ENCODE measurements at regions not wholly inside any gene's neighbourhood (a gene's known extent, or its start where the extent isn't known, plus 50 kb on each side); places are given as distances from the start of the nearest gene placed in this dataset.

DNA sequence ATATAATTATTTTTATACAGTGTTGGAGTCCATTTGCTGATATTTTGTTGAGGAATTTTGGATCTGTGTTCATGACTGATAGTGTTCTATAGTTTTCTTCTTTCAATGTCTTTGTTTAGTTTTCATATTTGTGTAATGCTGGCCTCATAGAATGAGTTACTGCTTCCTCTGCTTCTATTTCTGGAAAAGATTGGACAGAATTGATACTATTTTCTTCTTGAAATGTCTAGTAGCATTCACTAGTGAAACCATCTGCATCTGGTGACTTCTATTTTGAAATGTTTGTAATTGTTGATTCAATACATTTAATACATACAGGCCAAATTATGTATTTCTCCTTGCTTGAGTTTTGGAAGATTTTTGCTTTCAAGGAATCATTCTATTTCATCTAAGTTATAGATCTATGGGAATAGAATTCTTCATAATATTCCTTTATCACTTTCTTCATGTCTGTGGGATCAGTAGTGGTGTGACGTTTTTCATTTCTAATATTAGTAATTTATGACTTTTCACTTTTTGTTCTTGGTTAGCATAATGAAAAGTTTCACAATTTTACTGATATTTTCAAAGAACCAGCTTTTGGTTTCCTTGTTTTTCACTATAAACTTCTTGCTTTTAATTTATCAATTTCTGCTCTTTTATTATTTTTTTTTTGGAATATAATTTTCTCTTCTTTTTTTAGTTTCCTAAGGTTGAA lies 509.9 kb upstream of the VRK2 start:
- H3K27me3 ChIP-seq: no peaks in the 10 kb centered on the region
- no peak for DNase-seq (ENCODE audit: low spot score in 2 of 2)
- H3K4me1 ChIP-seq: no peaks in the 10 kb centered on the region
- H3K36me3 ChIP-seq: no peaks in the 10 kb centered on the region
- peaks cover 0 to 5% (median 0%) of the 10 kb centered on the region in 4 donors for H3K9me3 ChIP-seq
- TF ChIP-seq, protein P1, sequence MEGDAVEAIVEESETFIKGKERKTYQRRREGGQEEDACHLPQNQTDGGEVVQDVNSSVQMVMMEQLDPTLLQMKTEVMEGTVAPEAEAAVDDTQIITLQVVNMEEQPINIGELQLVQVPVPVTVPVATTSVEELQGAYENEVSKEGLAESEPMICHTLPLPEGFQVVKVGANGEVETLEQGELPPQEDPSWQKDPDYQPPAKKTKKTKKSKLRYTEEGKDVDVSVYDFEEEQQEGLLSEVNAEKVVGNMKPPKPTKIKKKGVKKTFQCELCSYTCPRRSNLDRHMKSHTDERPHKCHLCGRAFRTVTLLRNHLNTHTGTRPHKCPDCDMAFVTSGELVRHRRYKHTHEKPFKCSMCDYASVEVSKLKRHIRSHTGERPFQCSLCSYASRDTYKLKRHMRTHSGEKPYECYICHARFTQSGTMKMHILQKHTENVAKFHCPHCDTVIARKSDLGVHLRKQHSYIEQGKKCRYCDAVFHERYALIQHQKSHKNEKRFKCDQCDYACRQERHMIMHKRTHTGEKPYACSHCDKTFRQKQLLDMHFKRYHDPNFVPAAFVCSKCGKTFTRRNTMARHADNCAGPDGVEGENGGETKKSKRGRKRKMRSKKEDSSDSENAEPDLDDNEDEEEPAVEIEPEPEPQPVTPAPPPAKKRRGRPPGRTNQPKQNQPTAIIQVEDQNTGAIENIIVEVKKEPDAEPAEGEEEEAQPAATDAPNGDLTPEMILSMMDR (IDR thresholded peaks at IDR 0.05): no peak
- TF ChIP-seq POLR2A (IDR thresholded peaks at IDR 0.05) (no peak), EP300 (IDR thresholded peaks at IDR 0.05) (no peak)
- H3K4me3 ChIP-seq: no peak overlapping the region
- WGBS, 2 donors: 0 to 14% methylated on average over 1 of the region's 1 CpG
- no peak overlapping the region for H3K27ac ChIP-seq

DNA sequence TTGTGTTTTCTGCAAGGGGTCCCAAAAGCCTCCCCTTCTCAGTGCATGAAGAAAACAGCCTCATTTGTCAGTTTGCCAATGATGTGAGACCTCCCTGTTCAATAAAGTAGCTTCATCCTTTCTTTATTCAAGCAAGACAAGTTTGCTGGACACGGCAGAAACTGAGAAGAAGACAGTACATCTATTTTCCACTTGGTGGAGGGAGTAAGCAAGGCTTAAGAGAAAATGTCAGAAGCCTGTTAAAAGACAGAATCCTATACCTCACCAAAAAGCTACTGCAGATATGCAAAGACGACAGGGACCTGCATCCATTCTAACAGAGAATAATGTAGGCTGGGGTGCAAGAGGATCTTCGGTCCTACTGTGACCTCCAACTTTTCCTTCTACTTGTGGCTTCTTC lies 506.8 kb upstream of the VRK2 start:
- TF ChIP-seq EP300 (IDR thresholded peaks at IDR 0.05): no peak
- TF ChIP-seq, protein P1 (IDR thresholded peaks at IDR 0.05): no peak
- no peak for TF ChIP-seq POLR2A (IDR thresholded peaks at IDR 0.05)
- Histone ChIP-seq H3K4me1 (no peaks in the 10 kb centered on the region), H3K27ac (no peak overlapping the region), H3K9me3 (no peaks in the 10 kb centered on the region), H3K4me3 (no peak overlapping the region), H3K36me3 (no peaks in the 10 kb centered on the region), H3K27me3 (no peaks in the 10 kb centered on the region)
- WGBS, 2 donors: 65% methylated on average over 3 of the region's 3 CpGs
- no peak for DNase-seq (ENCODE audit: low spot score in 2 of 2)

DNA sequence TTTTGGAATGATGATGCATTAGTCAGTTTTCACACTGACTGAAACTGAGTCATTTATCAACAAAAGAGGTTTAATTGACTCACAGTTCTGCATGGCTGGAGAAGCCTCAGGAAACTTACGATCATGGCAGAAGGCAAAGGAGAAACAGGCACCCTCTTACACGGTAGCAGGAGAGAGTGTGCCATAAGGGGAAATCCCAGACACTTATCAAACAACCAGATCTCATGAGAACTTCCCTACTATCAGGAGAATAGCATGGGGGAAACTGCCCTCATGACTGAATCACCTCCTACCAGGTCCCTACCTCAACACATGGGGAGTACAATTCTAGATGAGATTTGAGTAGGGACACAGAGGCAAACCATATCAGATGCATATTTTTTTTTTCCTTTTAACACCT lies 504.5 kb upstream of the VRK2 start:
- no peak for DNase-seq (ENCODE audit: low spot score in 2 of 2)
- Histone ChIP-seq H3K36me3 (no peaks in the 10 kb centered on the region), H3K4me3 (no peak overlapping the region), H3K27me3 (no peaks in the 10 kb centered on the region), H3K4me1 (no peaks in the 10 kb centered on the region), H3K27ac (no peak overlapping the region), H3K9me3 (no peaks in the 10 kb centered on the region)
- TF ChIP-seq POLR2A (IDR thresholded peaks at IDR 0.05): no peak
- TF ChIP-seq, protein P1 (IDR thresholded peaks at IDR 0.05): no peak
- TF ChIP-seq EP300 (IDR thresholded peaks at IDR 0.05): no peak
- WGBS, 2 donors: 78 to 86% methylated on average over 2 of the region's 2 CpGs

DNA sequence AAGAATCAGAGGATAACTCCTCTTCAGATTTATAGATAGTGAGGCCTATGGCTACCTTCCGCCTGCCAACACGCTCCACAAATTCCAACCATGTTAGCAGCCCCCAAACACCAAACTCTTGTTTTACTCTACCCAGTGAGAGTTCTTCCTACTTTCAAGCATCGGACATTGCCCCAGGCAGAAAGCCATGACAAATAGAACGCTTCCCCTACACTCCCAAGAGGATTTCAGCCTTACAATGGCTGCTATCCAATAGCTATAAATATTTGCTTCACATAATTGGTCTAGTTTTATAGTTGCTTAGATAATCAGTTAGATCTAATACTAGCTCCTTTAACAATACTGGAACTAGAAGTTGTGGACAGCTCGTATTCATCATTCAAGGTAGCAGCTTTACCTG lies 503.4 kb upstream of the VRK2 start:
- Histone ChIP-seq H3K27ac (no peak overlapping the region), H3K4me1 (no peaks in the 10 kb centered on the region), H3K27me3 (no peaks in the 10 kb centered on the region), H3K9me3 (no peaks in the 10 kb centered on the region), H3K4me3 (no peak overlapping the region), H3K36me3 (no peaks in the 10 kb centered on the region)
- no peak for DNase-seq (ENCODE audit: low spot score in 2 of 2)
- TF ChIP-seq, protein P1 (IDR thresholded peaks at IDR 0.05): no peak
- TF ChIP-seq POLR2A (IDR thresholded peaks at IDR 0.05) (no peak), EP300 (IDR thresholded peaks at IDR 0.05) (no peak)
- WGBS, 2 donors: 65 to 68% methylated on average over 5 of the region's 5 CpGs

DNA sequence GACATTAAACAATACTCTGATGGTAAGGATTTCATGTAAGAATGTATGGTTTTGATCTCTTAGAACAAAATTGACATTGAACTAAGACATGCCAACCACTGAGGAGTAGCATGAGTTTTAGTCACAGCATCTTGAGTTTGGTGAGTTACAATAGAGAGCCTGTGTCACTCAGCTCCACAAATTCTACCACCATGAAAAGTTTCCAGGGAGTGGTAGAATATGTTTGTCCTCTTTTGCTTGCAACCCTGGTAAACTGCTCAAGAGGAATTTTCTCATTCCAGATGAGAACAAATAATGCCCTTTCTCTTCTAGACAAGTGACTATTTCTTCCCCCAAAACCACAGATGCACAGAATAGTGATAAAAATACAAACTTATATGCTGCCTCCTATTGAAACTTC lies 502.0 kb upstream of the VRK2 start:
- H3K4me3 ChIP-seq: no peak overlapping the region
- TF ChIP-seq EP300 (IDR thresholded peaks at IDR 0.05) (no peak), POLR2A (IDR thresholded peaks at IDR 0.05) (no peak)
- TF ChIP-seq, protein P1 (IDR thresholded peaks at IDR 0.05): no peak
- H3K4me1 ChIP-seq: no peaks in the 10 kb centered on the region
- no peaks in the 10 kb centered on the region for H3K27me3 ChIP-seq
- H3K36me3 ChIP-seq: no peaks in the 10 kb centered on the region
- no peaks in the 10 kb centered on the region for H3K9me3 ChIP-seq
- H3K27ac ChIP-seq: no peak overlapping the region
- DNase-seq (ENCODE audit: low spot score in 2 of 2): no peak

All from tibial nerve (tissue), 4 donors.